ENCODE measurements at regions not wholly inside any gene's neighbourhood (a gene's known extent, or its start where the extent isn't known, plus 50 kb on each side); places are given as distances from the start of the nearest gene placed in this dataset. TPM values are rescaled to one million over a fixed set of nuclear protein-coding genes. Genes with fewer than 3 reads are reported as not detected.

Small RNAs in the stretch of these regions (microRNA-seq; reads per million reads assigned to microRNA genes)
- not detected for gene MIR3156-1

Small RNAs in the stretch of these regions (small RNA-seq; reads per million reads assigned to genes)
- not detected for gene AL512324.1
- not detected for gene MIR3156-1
- gene RNU6-1207P = not detected

All from neural progenitor cell (in vitro differentiated cells).